H1 (cell line): ENCODE measurements at regions not wholly inside any gene's neighbourhood (a gene's known extent, or its start where the extent isn't known, plus 50 kb on each side); places are given as distances from the start of the nearest gene placed in this dataset.

Source experiments
- CBX8 ChIP-seq: fragments of 300-800, 300-1000 bp; sonication (generic); IDR thresholded peaks from 2 replicates; pipeline ENCODE4 v1.7.1; 2016; ENCODE audit warnings: low read depth, low read length, borderline replicate concordance
- EZH2 ChIP-seq: fragments of 200-600 bp; sonication (generic); IDR thresholded peaks from 2 replicates; pipeline ENCODE4 v1.7.1; 2012; ENCODE audit warnings: low read depth, mild to moderate bottlenecking, moderate library complexity, low read length, inconsistent platforms; ENCODE audit not compliant: severe bottlenecking
- POLR2A ChIP-seq, 2 experiments: IDR thresholded peaks; 1 replicate in 1 of 2; 2 replicates in 1 of 2; pipeline ENCODE4 v1.6.1; 2011; ENCODE audit warnings: low read depth in 2 of 2, low read length in 2 of 2, mild to moderate bottlenecking in 2 of 2; ENCODE audit errors: control extremely low read depth in 1 of 2
- SP1 ChIP-seq: IDR thresholded peaks from 2 replicates; pipeline ENCODE4 v1.6.1; 2011; ENCODE audit warnings: low read depth, low read length
- TAF7 ChIP-seq: optimal IDR thresholded peaks from 2 replicates; pipeline ENCODE3; 2011; ENCODE audit warnings: low read depth, mild to moderate bottlenecking, inconsistent platforms, low read length, moderate library complexity, borderline replicate concordance
- TBP ChIP-seq: IDR thresholded peaks from 2 replicates; pipeline ENCODE4 v1.6.1; 2011; ENCODE audit warnings: low read depth, low read length, improper control_type of control experiment
- TF ChIP-seq, protein P1 (sequence below), 3 experiments: IDR thresholded peaks; 1 replicate in 2 of 3; 2 replicates in 1 of 3; pipeline versions ENCODE4 v1.5.1 to v1.6.1; 2011; ENCODE audit warnings: low read length in 3 of 3, mild to moderate bottlenecking in 3 of 3, inconsistent platforms in 2 of 3, low read depth in 1 of 3, moderate library complexity in 1 of 3; ENCODE audit not compliant: insufficient read depth in 1 of 3; ENCODE audit errors: control extremely low read depth in 1 of 3
- TF ChIP-seq, protein P2 (sequence below): IDR thresholded peaks from 2 replicates; pipeline ENCODE4 v1.6.1; 2011; ENCODE audit warnings: low read length, improper control_type of control experiment

DNA sequence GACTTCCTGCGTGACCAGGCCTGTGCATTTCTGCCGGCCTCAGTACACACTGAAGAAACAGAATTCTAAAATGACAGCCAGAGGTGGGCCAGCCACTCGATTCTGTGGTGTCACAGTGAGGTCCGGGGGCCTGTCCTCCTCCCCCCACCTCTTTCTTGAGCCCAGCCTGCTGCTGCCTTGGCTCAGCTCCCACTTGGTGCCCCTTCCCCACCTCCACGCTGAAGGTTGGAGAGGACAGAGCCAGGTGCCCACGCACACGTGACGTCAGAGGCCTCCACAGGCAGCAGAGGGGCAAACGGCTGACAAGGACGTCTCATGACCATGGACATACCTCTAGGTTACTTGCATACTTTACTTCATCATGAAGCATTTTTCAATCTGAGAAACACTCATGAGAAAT is 78.0 kb upstream of the SHANK2 start:
- TF ChIP-seq, protein P1, sequence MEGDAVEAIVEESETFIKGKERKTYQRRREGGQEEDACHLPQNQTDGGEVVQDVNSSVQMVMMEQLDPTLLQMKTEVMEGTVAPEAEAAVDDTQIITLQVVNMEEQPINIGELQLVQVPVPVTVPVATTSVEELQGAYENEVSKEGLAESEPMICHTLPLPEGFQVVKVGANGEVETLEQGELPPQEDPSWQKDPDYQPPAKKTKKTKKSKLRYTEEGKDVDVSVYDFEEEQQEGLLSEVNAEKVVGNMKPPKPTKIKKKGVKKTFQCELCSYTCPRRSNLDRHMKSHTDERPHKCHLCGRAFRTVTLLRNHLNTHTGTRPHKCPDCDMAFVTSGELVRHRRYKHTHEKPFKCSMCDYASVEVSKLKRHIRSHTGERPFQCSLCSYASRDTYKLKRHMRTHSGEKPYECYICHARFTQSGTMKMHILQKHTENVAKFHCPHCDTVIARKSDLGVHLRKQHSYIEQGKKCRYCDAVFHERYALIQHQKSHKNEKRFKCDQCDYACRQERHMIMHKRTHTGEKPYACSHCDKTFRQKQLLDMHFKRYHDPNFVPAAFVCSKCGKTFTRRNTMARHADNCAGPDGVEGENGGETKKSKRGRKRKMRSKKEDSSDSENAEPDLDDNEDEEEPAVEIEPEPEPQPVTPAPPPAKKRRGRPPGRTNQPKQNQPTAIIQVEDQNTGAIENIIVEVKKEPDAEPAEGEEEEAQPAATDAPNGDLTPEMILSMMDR (IDR thresholded peaks at IDR 0.05; ENCODE audit: control extremely low read depth in 1 of 3, insufficient read depth in 1 of 3, low read depth in 1 of 3, low read length in 3 of 3), result no peak
- TF ChIP-seq SP1 (no peak), POLR2A (IDR thresholded peaks at IDR 0.05; ENCODE audit: control extremely low read depth in 1 of 2, low read depth in 2 of 2, low read length in 2 of 2) (no peak), EZH2 (no peak), TBP (no peak), CBX8 (no peak), TAF7 (no peak)
- TF ChIP-seq, protein P2, sequence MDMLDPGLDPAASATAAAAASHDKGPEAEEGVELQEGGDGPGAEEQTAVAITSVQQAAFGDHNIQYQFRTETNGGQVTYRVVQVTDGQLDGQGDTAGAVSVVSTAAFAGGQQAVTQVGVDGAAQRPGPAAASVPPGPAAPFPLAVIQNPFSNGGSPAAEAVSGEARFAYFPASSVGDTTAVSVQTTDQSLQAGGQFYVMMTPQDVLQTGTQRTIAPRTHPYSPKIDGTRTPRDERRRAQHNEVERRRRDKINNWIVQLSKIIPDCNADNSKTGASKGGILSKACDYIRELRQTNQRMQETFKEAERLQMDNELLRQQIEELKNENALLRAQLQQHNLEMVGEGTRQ, result no peak
